ENCODE measurements at regions not wholly inside any gene's neighbourhood (a gene's known extent, or its start where the extent isn't known, plus 50 kb on each side); places are given as distances from the start of the nearest gene placed in this dataset.
A peak's percentile ranks its signal among the peaks of the same experiment; 100 is the strongest.

GRCh38 chr3:102125197-102125993 lies 276.1 kb downstream of the NFKBIZ start:
- 40% methylated on average over 5 of the region's 5 CpGs for WGBS
- no peak overlapping the region for H3K27ac ChIP-seq
- no peak overlapping the region for H3K4me3 ChIP-seq
- H3K9me3 ChIP-seq: no peaks in the 10 kb centered on the region
- H3K27me3 ChIP-seq (replicated peaks; ENCODE audit: insufficient read depth): no peaks in the 10 kb centered on the region
- TF ChIP-seq POLR2A (IDR thresholded peaks at IDR 0.05): no peak
- no peak for TF ChIP-seq CTCF (IDR thresholded peaks at IDR 0.05)
- TF ChIP-seq POLR2AphosphoS5 (IDR thresholded peaks at IDR 0.05): no peak
- H3K4me1 ChIP-seq (replicated peaks): no peaks in the 10 kb centered on the region
- no peaks in the 10 kb centered on the region for H3K36me3 ChIP-seq
- intact Hi-C loops (cut with DNase I): no loop called here
- no peak for DNase-seq (ENCODE audit: low spot score)

- Histone ChIP-seq H3K9me3 (no peaks in the 10 kb centered on the region), H3K4me1 (replicated peaks) (no peaks in the 10 kb centered on the region), H3K27me3 (replicated peaks; ENCODE audit: insufficient read depth) (no peaks in the 10 kb centered on the region), H3K4me3 (no peak overlapping the region), H3K27ac (no peak overlapping the region), H3K36me3 (no peaks in the 10 kb centered on the region)
- DNase-seq (ENCODE audit: low spot score): no peak
- no peak for TF ChIP-seq CTCF (IDR thresholded peaks at IDR 0.05)
- TF ChIP-seq POLR2A (IDR thresholded peaks at IDR 0.05): no peak
- TF ChIP-seq POLR2AphosphoS5 (IDR thresholded peaks at IDR 0.05): no peak
- WGBS: 94% methylated on average over 1 of the region's 1 CpG
- intact Hi-C loops (cut with DNase I): no loop called here
These were observed 276.7 kb downstream of the NFKBIZ start for GRCh38 chr3:102125994-102126368.

- no peaks in the 10 kb centered on the region for H3K9me3 ChIP-seq
- DNase-seq (ENCODE audit: low spot score): peak; percentile 10
- intact Hi-C loops (cut with DNase I): loop anchor here (10.0 kb wide), 1 partner anchor 315 kb away; no protein-coding TSS in a partner anchor
- H3K4me3 ChIP-seq: no peak overlapping the region
- no peaks in the 10 kb centered on the region for H3K4me1 ChIP-seq (replicated peaks)
- peak overlapping the region; percentile 51 to 54 for H3K27ac ChIP-seq
- H3K27me3 ChIP-seq (replicated peaks; ENCODE audit: insufficient read depth): no peaks in the 10 kb centered on the region
- 31% methylated on average over 3 of the region's 3 CpGs for WGBS
- no peaks in the 10 kb centered on the region for H3K36me3 ChIP-seq
- peak; percentile 77 for TF ChIP-seq POLR2AphosphoS5 (IDR thresholded peaks at IDR 0.05)
- TF ChIP-seq CTCF (IDR thresholded peaks at IDR 0.05): no peak
- TF ChIP-seq POLR2A (IDR thresholded peaks at IDR 0.05): no peak
These were observed 280.7 kb downstream of the NFKBIZ start for GRCh38 chr3:102129760-102130608.

- no peak overlapping the region for H3K27ac ChIP-seq
- no peaks in the 10 kb centered on the region for H3K36me3 ChIP-seq
- H3K4me1 ChIP-seq (replicated peaks): no peaks in the 10 kb centered on the region
- intact Hi-C loops (cut with DNase I): loop anchor here (10.0 kb wide), 1 partner anchor 318 kb away; no protein-coding TSS in a partner anchor
- no peak overlapping the region for H3K4me3 ChIP-seq
- TF ChIP-seq POLR2A (IDR thresholded peaks at IDR 0.05) (no peak), POLR2AphosphoS5 (IDR thresholded peaks at IDR 0.05) (no peak), CTCF (IDR thresholded peaks at IDR 0.05) (no peak)
- H3K9me3 ChIP-seq: no peaks in the 10 kb centered on the region
- no peak for DNase-seq (ENCODE audit: low spot score)
- H3K27me3 ChIP-seq (replicated peaks; ENCODE audit: insufficient read depth): no peaks in the 10 kb centered on the region
These were observed 283.1 kb downstream of the NFKBIZ start for GRCh38 chr3:102132370-102132769.
